Endodermal cell (in vitro differentiated cells): ENCODE measurements at regions not wholly inside any gene's neighbourhood (a gene's known extent, or its start where the extent isn't known, plus 50 kb on each side); places are given as distances from the start of the nearest gene placed in this dataset.

Source experiments
- DNase-seq: peaks from one replicate; pipeline ENCODE4 v3.0.0-alpha.2; 2017
- H3K27ac ChIP-seq: 2 replicates; pipeline ENCODE4 v1.5.1; 2013; ENCODE audit warnings: mild to moderate bottlenecking, low read depth, low read length, moderate library complexity
- H3K27me3 ChIP-seq: 2 replicates; pipeline ENCODE4 v1.6.1; 2013; ENCODE audit warnings: mild to moderate bottlenecking, low read length, moderate library complexity; ENCODE audit not compliant: insufficient read depth, control insufficient read depth, poor library complexity, severe bottlenecking
- H3K36me3 ChIP-seq: 2 replicates; pipeline ENCODE4 v1.7.0; 2013; ENCODE audit warnings: mild to moderate bottlenecking, low read length, moderate library complexity; ENCODE audit not compliant: control insufficient read depth, insufficient read depth
- H3K4me1 ChIP-seq: one replicate; pipeline ENCODE4 v1.7.0; 2013; ENCODE audit warnings: low read length; ENCODE audit not compliant: control insufficient read depth, insufficient read depth
- H3K4me3 ChIP-seq: 2 replicates; pipeline ENCODE4 v1.5.1; 2013; ENCODE audit warnings: mild to moderate bottlenecking, low read length, moderate library complexity
- H3K9ac ChIP-seq: 2 replicates; pipeline ENCODE4 v1.6.1; 2013; ENCODE audit warnings: mild to moderate bottlenecking, low read length, moderate library complexity; ENCODE audit not compliant: poor library complexity, severe bottlenecking; ENCODE audit errors: extremely low read depth
- H3K9me3 ChIP-seq: 2 replicates; pipeline ENCODE4 v1.6.1; 2013; ENCODE audit warnings: mild to moderate bottlenecking, low read length, moderate library complexity; ENCODE audit not compliant: control insufficient read depth
- H3K27ac Mint-ChIP-seq: 2 replicates; pipeline ENCODE4 v1.8.0; 2020; ENCODE audit warnings: mixed read lengths
- H3K27me3 Mint-ChIP-seq: 2 replicates; pipeline ENCODE4 v1.8.0; 2021; ENCODE audit warnings: mild to moderate bottlenecking, mixed read lengths; ENCODE audit not compliant: insufficient read depth
- H3K36me3 Mint-ChIP-seq: 2 replicates; pipeline ENCODE4 v1.8.0; 2020; ENCODE audit warnings: low read depth, mixed read lengths
- H3K4me1 Mint-ChIP-seq: 2 replicates; pipeline ENCODE4 v1.8.0; 2020; ENCODE audit warnings: mixed read lengths
- H3K4me3 Mint-ChIP-seq: 2 replicates; pipeline ENCODE4 v1.8.0; 2020; ENCODE audit warnings: mild to moderate bottlenecking, moderate library complexity, mixed read lengths
- H3K9me3 Mint-ChIP-seq: 2 replicates; pipeline ENCODE4 v1.8.0; 2020; ENCODE audit warnings: mild to moderate bottlenecking, mixed read lengths
- CTCF ChIP-seq: fragments of 200-600 bp; sonication (generic); conservative IDR thresholded peaks from 2 replicates; pipeline ENCODE4 v1.5.0; 2021; ENCODE audit warnings: antibody characterized with exemption, mild to moderate bottlenecking
- WGBS, 2 experiments: methylation state at CpG; one replicate each; pipeline versions ENCODE4 v1.1.5 to v1.1.7; 2013; ENCODE audit warnings: missing lambda C conversion rate in 2 of 2, mixed read lengths in 1 of 2; ENCODE audit not compliant: insufficient coverage in 1 of 2, insufficient read length in 1 of 2; 5-methylcytosine and 5-hydroxymethylcytosine counted together

DNA sequence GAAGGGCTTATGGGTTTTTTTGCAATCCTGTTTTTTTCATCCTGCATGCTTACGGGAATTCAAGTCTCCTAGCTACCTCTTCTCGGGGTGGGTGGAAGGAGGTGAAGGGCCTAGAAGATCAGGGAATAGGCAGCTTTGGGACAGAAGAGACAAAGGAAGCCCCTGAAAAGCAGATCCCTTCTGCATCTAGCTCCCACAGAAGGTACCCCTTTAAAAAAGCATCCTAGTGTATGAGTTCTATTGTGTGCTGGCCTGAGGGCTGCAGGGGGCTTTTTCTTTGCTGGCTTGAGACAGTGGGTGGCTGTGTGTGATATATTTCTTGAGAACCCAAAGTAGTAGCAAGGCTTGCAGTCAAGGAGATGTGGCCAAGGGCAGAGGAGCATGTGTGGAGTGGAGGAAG is 330.5 kb downstream of the MAF start:
- Histone ChIP-seq H3K4me1 (peaks cover 3% of the 10 kb centered on the region), H3K9ac (no peak overlapping the region), H3K4me3 (no peak overlapping the region), H3K9me3 (no peaks in the 10 kb centered on the region), H3K27me3 (no peaks in the 10 kb centered on the region), H3K27ac (no peak overlapping the region), H3K36me3 (no peaks in the 10 kb centered on the region)
- Mint-ChIP-seq H3K36me3 (no peaks in the 10 kb centered on the region), H3K27me3 (peaks cover 4% of the 10 kb centered on the region), H3K4me3 (no peak overlapping the region), H3K27ac (no peak overlapping the region), H3K9me3 (no peaks in the 10 kb centered on the region), H3K4me1 (peaks cover 19% of the 10 kb centered on the region)
- TF ChIP-seq CTCF, result no peak
- 100% methylated on average over 1 to 2 of the region's 2 CpGs for WGBS, 2 experiments
- no peak for DNase-seq

GRCh38 chr16:79269211-79269863 is 331.2 kb downstream of the MAF start:
- TF ChIP-seq CTCF, result no peak
- H3K36me3 ChIP-seq, result no peaks in the 10 kb centered on the region
- no peaks in the 10 kb centered on the region for H3K9me3 ChIP-seq
- peaks cover 19% of the 10 kb centered on the region for H3K4me1 Mint-ChIP-seq
- no peak for DNase-seq
- H3K27me3 ChIP-seq, result no peaks in the 10 kb centered on the region
- H3K4me1 ChIP-seq, result peaks cover 3% of the 10 kb centered on the region
- H3K9me3 Mint-ChIP-seq, result no peaks in the 10 kb centered on the region
- 72 to 94% methylated on average over 2 to 7 of the region's 8 CpGs for WGBS, 2 experiments
- H3K4me3 ChIP-seq, result no peak overlapping the region
- H3K4me3 Mint-ChIP-seq, result no peak overlapping the region
- no peaks in the 10 kb centered on the region for H3K36me3 Mint-ChIP-seq
- H3K27ac ChIP-seq, result no peak overlapping the region
- H3K27me3 Mint-ChIP-seq, result peaks cover 7% of the 10 kb centered on the region
- no peak overlapping the region for H3K27ac Mint-ChIP-seq
- no peak overlapping the region for H3K9ac ChIP-seq

GRCh38 chr16:79267781-79268180 is 332.8 kb downstream of the MAF start:
- H3K4me1 Mint-ChIP-seq, result peaks cover 19% of the 10 kb centered on the region
- TF ChIP-seq CTCF, result no peak
- Histone ChIP-seq H3K9me3 (no peaks in the 10 kb centered on the region), H3K27ac (no peak overlapping the region), H3K4me1 (peaks cover 3% of the 10 kb centered on the region), H3K36me3 (no peaks in the 10 kb centered on the region), H3K9ac (no peak overlapping the region), H3K4me3 (no peak overlapping the region), H3K27me3 (no peaks in the 10 kb centered on the region)
- H3K36me3 Mint-ChIP-seq, result no peaks in the 10 kb centered on the region
- DNase-seq, result peak; percentile 29
- peaks cover 7% of the 10 kb centered on the region for H3K27me3 Mint-ChIP-seq
- H3K9me3 Mint-ChIP-seq, result no peaks in the 10 kb centered on the region
- no peak overlapping the region for H3K4me3 Mint-ChIP-seq
- no peak overlapping the region for H3K27ac Mint-ChIP-seq
- 92 to 96% methylated on average over 3 to 6 of the region's 6 CpGs for WGBS, 2 experiments
